Stimulated activated memory B cell treated with anti-CD40 and anti-IgM and Interleukin-4, amounts not matched to agents 10 μg/mL and 1 μg/mL and 100 μg/mL, for 72 hours (primary cell): ENCODE measurements at regions not wholly inside any gene's neighbourhood (a gene's known extent, or its start where the extent isn't known, plus 50 kb on each side); places are given as distances from the start of the nearest gene placed in this dataset.
"Not testable (repeated sequence)": the region's sequence is repeated elsewhere in the genome, so short reads cannot be mapped to it uniquely, and the experiment has no call there.

Source experiments
- ATAC-seq: fragments of 150-1000 bp; cut with Tn5 transposase; 2 replicates; pipeline ENCODE4 v1.10.0; 2021
- H3K27ac Mint-ChIP-seq: one replicate; pipeline ENCODE4 v1.8.0; 2022; ENCODE audit warnings: mild to moderate bottlenecking, mixed read lengths
- H3K27me3 Mint-ChIP-seq: one replicate; pipeline ENCODE4 v1.8.0; 2022; ENCODE audit warnings: mixed read lengths
- H3K36me3 Mint-ChIP-seq: one replicate; pipeline ENCODE4 v1.8.0; 2022; ENCODE audit warnings: mixed read lengths
- H3K4me1 Mint-ChIP-seq: one replicate; pipeline ENCODE4 v1.8.0; 2022; ENCODE audit warnings: mixed read lengths
- H3K4me3 Mint-ChIP-seq: one replicate; pipeline ENCODE4 v1.8.0; 2022; ENCODE audit warnings: mild to moderate bottlenecking, moderate library complexity, mixed read lengths
- H3K9me3 Mint-ChIP-seq: one replicate; pipeline ENCODE4 v1.8.0; 2022; ENCODE audit warnings: mixed read lengths

GRCh38 chr3:59170166-59170565, 120.3 kb upstream of the CFAP20DC start:
- not testable (repeated sequence) for H3K27me3 Mint-ChIP-seq, H3K27ac Mint-ChIP-seq, H3K4me3 Mint-ChIP-seq, H3K36me3 Mint-ChIP-seq, H3K4me1 Mint-ChIP-seq, ATAC-seq, H3K9me3 Mint-ChIP-seq

- Mint-ChIP-seq H3K4me1 (no peaks in the 10 kb centered on the region), H3K9me3 (no peaks in the 10 kb centered on the region), H3K27ac (no peak overlapping the region), H3K4me3 (no peak overlapping the region), H3K36me3 (no peaks in the 10 kb centered on the region), H3K27me3 (no peaks in the 10 kb centered on the region)
- ATAC-seq, result no peak
Observed at GRCh38 chr3:59167756-59168155, 117.9 kb upstream of the CFAP20DC start.

- no peak for ATAC-seq
- H3K27ac Mint-ChIP-seq, result no peak overlapping the region
- no peaks in the 10 kb centered on the region for H3K4me1 Mint-ChIP-seq
- H3K9me3 Mint-ChIP-seq, result no peaks in the 10 kb centered on the region
- H3K36me3 Mint-ChIP-seq, result no peaks in the 10 kb centered on the region
- no peaks in the 10 kb centered on the region for H3K27me3 Mint-ChIP-seq
- no peak overlapping the region for H3K4me3 Mint-ChIP-seq
Observed at GRCh38 chr3:59163953-59164352, 114.1 kb upstream of the CFAP20DC start.

- no peak for ATAC-seq
- Mint-ChIP-seq H3K4me1 (no peaks in the 10 kb centered on the region), H3K9me3 (no peaks in the 10 kb centered on the region), H3K27ac (no peak overlapping the region), H3K4me3 (no peak overlapping the region), H3K27me3 (no peaks in the 10 kb centered on the region), H3K36me3 (no peaks in the 10 kb centered on the region)
Observed at GRCh38 chr3:59161048-59161447, 111.2 kb upstream of the CFAP20DC start.

GRCh38 chr3:59160133-59160746, 110.4 kb upstream of the CFAP20DC start:
- Mint-ChIP-seq H3K36me3 (no peaks in the 10 kb centered on the region), H3K4me1 (no peaks in the 10 kb centered on the region)

GRCh38 chr3:59153648-59154047, 103.8 kb upstream of the CFAP20DC start:
- no peaks in the 10 kb centered on the region for H3K4me1 Mint-ChIP-seq
- ATAC-seq, result no peak
- peaks cover 21% of the 10 kb centered on the region for H3K27me3 Mint-ChIP-seq
- H3K4me3 Mint-ChIP-seq, result no peak overlapping the region
- H3K9me3 Mint-ChIP-seq, result peaks cover 11% of the 10 kb centered on the region
- no peaks in the 10 kb centered on the region for H3K36me3 Mint-ChIP-seq
- H3K27ac Mint-ChIP-seq, result no peak overlapping the region

More at GRCh38 chr3:59160133-59160746, 110.4 kb upstream of the CFAP20DC start:
- Mint-ChIP-seq H3K27me3 (no peaks in the 10 kb centered on the region), H3K27ac (no peak overlapping the region), H3K9me3 (no peaks in the 10 kb centered on the region), H3K4me3 (no peak overlapping the region)
- ATAC-seq, result no peak

- H3K27me3 Mint-ChIP-seq, result peaks cover 21% of the 10 kb centered on the region
- no peaks in the 10 kb centered on the region for H3K36me3 Mint-ChIP-seq
- no peak overlapping the region for H3K27ac Mint-ChIP-seq
- H3K4me3 Mint-ChIP-seq, result no peak overlapping the region
- peaks cover 11% of the 10 kb centered on the region for H3K9me3 Mint-ChIP-seq
- no peaks in the 10 kb centered on the region for H3K4me1 Mint-ChIP-seq
- ATAC-seq, result no peak
Observed at GRCh38 chr3:59152943-59153342, 103.1 kb upstream of the CFAP20DC start.

- peaks cover 17% of the 10 kb centered on the region for H3K9me3 Mint-ChIP-seq
- peaks cover 30% of the 10 kb centered on the region for H3K27me3 Mint-ChIP-seq
- no peak for ATAC-seq
- no peaks in the 10 kb centered on the region for H3K36me3 Mint-ChIP-seq
- H3K27ac Mint-ChIP-seq, result no peak overlapping the region
- no peaks in the 10 kb centered on the region for H3K4me1 Mint-ChIP-seq
- H3K4me3 Mint-ChIP-seq, result no peak overlapping the region
Observed at GRCh38 chr3:59150039-59150438, 100.2 kb upstream of the CFAP20DC start.

GRCh38 chr3:59149166-59149565, 99.3 kb upstream of the CFAP20DC start:
- Mint-ChIP-seq H3K4me1 (no peaks in the 10 kb centered on the region), H3K27ac (no peak overlapping the region), H3K36me3 (no peaks in the 10 kb centered on the region), H3K9me3 (peaks cover 17% of the 10 kb centered on the region), H3K4me3 (no peak overlapping the region), H3K27me3 (peaks cover 30% of the 10 kb centered on the region)
- no peak for ATAC-seq

- no peaks in the 10 kb centered on the region for H3K36me3 Mint-ChIP-seq
- peaks cover 6% of the 10 kb centered on the region for H3K9me3 Mint-ChIP-seq
- peaks cover 8% of the 10 kb centered on the region for H3K27me3 Mint-ChIP-seq
- H3K27ac Mint-ChIP-seq, result no peak overlapping the region
- no peaks in the 10 kb centered on the region for H3K4me1 Mint-ChIP-seq
- H3K4me3 Mint-ChIP-seq, result no peak overlapping the region
- ATAC-seq, result no peak
Observed at GRCh38 chr3:59143447-59143846, 93.6 kb upstream of the CFAP20DC start.

GRCh38 chr3:59142556-59142955, 92.7 kb upstream of the CFAP20DC start:
- no peaks in the 10 kb centered on the region for H3K4me1 Mint-ChIP-seq
- H3K27me3 Mint-ChIP-seq, result peaks cover 5% of the 10 kb centered on the region
- H3K27ac Mint-ChIP-seq, result no peak overlapping the region
- no peaks in the 10 kb centered on the region for H3K36me3 Mint-ChIP-seq
- H3K9me3 Mint-ChIP-seq, result peaks cover 3% of the 10 kb centered on the region
- no peak for ATAC-seq
- H3K4me3 Mint-ChIP-seq, result no peak overlapping the region

GRCh38 chr3:59138966-59139365, 89.1 kb upstream of the CFAP20DC start:
- H3K27ac Mint-ChIP-seq, result no peak overlapping the region

GRCh38 chr3:59137415-59137814, 87.6 kb upstream of the CFAP20DC start:
- H3K27me3 Mint-ChIP-seq, result no peaks in the 10 kb centered on the region
- H3K27ac Mint-ChIP-seq, result no peak overlapping the region
- no peaks in the 10 kb centered on the region for H3K9me3 Mint-ChIP-seq
- no peaks in the 10 kb centered on the region for H3K4me1 Mint-ChIP-seq
- no peak for ATAC-seq
- no peak overlapping the region for H3K4me3 Mint-ChIP-seq
- no peaks in the 10 kb centered on the region for H3K36me3 Mint-ChIP-seq

More at GRCh38 chr3:59138966-59139365, 89.1 kb upstream of the CFAP20DC start:
- H3K4me3 Mint-ChIP-seq, result no peak overlapping the region
- H3K9me3 Mint-ChIP-seq, result no peaks in the 10 kb centered on the region
- H3K36me3 Mint-ChIP-seq, result no peaks in the 10 kb centered on the region
- no peaks in the 10 kb centered on the region for H3K4me1 Mint-ChIP-seq
- no peaks in the 10 kb centered on the region for H3K27me3 Mint-ChIP-seq
- ATAC-seq, result no peak

- H3K4me1 Mint-ChIP-seq, result no peaks in the 10 kb centered on the region
Observed at GRCh38 chr3:59136081-59136480, 86.3 kb upstream of the CFAP20DC start.

GRCh38 chr3:59135096-59135495, 85.3 kb upstream of the CFAP20DC start:
- Mint-ChIP-seq H3K27me3 (no peaks in the 10 kb centered on the region), H3K27ac (no peak overlapping the region), H3K36me3 (no peaks in the 10 kb centered on the region), H3K4me3 (no peak overlapping the region), H3K4me1 (no peaks in the 10 kb centered on the region), H3K9me3 (no peaks in the 10 kb centered on the region)
- ATAC-seq, result no peak

More at GRCh38 chr3:59136081-59136480, 86.3 kb upstream of the CFAP20DC start:
- no peaks in the 10 kb centered on the region for H3K9me3 Mint-ChIP-seq
- no peak overlapping the region for H3K27ac Mint-ChIP-seq
- no peaks in the 10 kb centered on the region for H3K36me3 Mint-ChIP-seq
- ATAC-seq, result no peak
- H3K4me3 Mint-ChIP-seq, result no peak overlapping the region
- H3K27me3 Mint-ChIP-seq, result no peaks in the 10 kb centered on the region

GRCh38 chr3:59133311-59133710, 83.5 kb upstream of the CFAP20DC start:
- no peak overlapping the region for H3K27ac Mint-ChIP-seq
- no peaks in the 10 kb centered on the region for H3K4me1 Mint-ChIP-seq
- H3K27me3 Mint-ChIP-seq, result no peaks in the 10 kb centered on the region
- no peaks in the 10 kb centered on the region for H3K36me3 Mint-ChIP-seq
- no peak for ATAC-seq
- H3K9me3 Mint-ChIP-seq, result no peaks in the 10 kb centered on the region
- no peak overlapping the region for H3K4me3 Mint-ChIP-seq
